Fibroblast of lung (primary cell): ENCODE measurements at regions not wholly inside any gene's neighbourhood (a gene's known extent, or its start where the extent isn't known, plus 50 kb on each side); places are given as distances from the start of the nearest gene placed in this dataset.

ENCODE experiments used
- DNase-seq, 2 donors: peaks; one replicate each; pipeline versions ENCODE4 v3.0.0 to v3.0.0-alpha.2; 2010; ENCODE audit warnings: low read depth in 2 of 2
- H2AFZ ChIP-seq: 2 replicates; pipeline ENCODE4 v1.5.1; 2012; ENCODE audit warnings: low read length, control low read depth, inconsistent platforms
- H3K27ac ChIP-seq: 2 replicates; pipeline ENCODE4 v1.5.1; 2011; ENCODE audit warnings: low read length, control low read depth; ENCODE audit not compliant: insufficient read depth
- H3K27me3 ChIP-seq: 2 replicates; pipeline ENCODE4 v1.5.1; 2011; ENCODE audit warnings: mild to moderate bottlenecking, low read length; ENCODE audit not compliant: control insufficient read depth, insufficient read depth
- H3K36me3 ChIP-seq: 2 replicates; pipeline ENCODE4 v1.5.1; 2011; ENCODE audit warnings: low read length; ENCODE audit not compliant: control insufficient read depth, insufficient read depth
- H3K4me1 ChIP-seq: 2 replicates; pipeline ENCODE4 v1.5.1; 2011; ENCODE audit warnings: low read length; ENCODE audit not compliant: control insufficient read depth, insufficient read depth; ENCODE audit errors: extremely low read depth
- H3K4me2 ChIP-seq: 2 replicates; pipeline ENCODE4 v1.5.1; 2011; ENCODE audit warnings: low read length, control low read depth; ENCODE audit not compliant: insufficient read depth; ENCODE audit errors: extremely low read depth
- H3K4me3 ChIP-seq, 4 experiments: fragments of 200-600 bp in 1 of 4; sonication (generic) in 1 of 4; replicated peaks in 1 of 4; 2 replicates each; pipeline ENCODE4 v1.5.1; 2011 to 2016; ENCODE audit warnings: low read length in 4 of 4, low read depth in 3 of 4, mild to moderate bottlenecking in 3 of 4, control low read depth in 2 of 4, inconsistent platforms in 1 of 4, mixed read lengths in 1 of 4; ENCODE audit not compliant: insufficient read depth in 1 of 4; ENCODE audit errors: control extremely low read depth in 1 of 4
- H3K79me2 ChIP-seq: 2 replicates; pipeline ENCODE4 v1.5.1; 2012; ENCODE audit warnings: mild to moderate bottlenecking, low read length, inconsistent platforms; ENCODE audit not compliant: control insufficient read depth, insufficient read depth
- H3K9ac ChIP-seq: 2 replicates; pipeline ENCODE4 v1.5.1; 2011; ENCODE audit warnings: mild to moderate bottlenecking, low read length, control low read depth; ENCODE audit not compliant: insufficient read depth
- H3K9me3 ChIP-seq: 2 replicates; pipeline ENCODE4 v1.5.1; 2012; ENCODE audit warnings: low read depth, low read length; ENCODE audit not compliant: control insufficient read depth, insufficient read depth
- H4K20me1 ChIP-seq: 2 replicates; pipeline ENCODE4 v1.5.1; 2011; ENCODE audit warnings: low read length; ENCODE audit not compliant: control insufficient read depth, insufficient read depth; ENCODE audit errors: extremely low read depth
- CTCF ChIP-seq, 2 donors: IDR thresholded peaks in 1 of 2; conservative IDR thresholded peaks in 1 of 2; 1 replicate in 1 of 2; 2 replicates in 1 of 2; pipeline ENCODE4 v1.5.1; 2011 to 2012; ENCODE audit warnings: low read length in 2 of 2, control low read depth in 1 of 2, inconsistent platforms in 1 of 2, low read depth in 1 of 2, mild to moderate bottlenecking in 1 of 2
- EZH2 ChIP-seq: IDR thresholded peaks from 2 replicates; pipeline ENCODE4 v1.5.1; 2012; ENCODE audit warnings: low read length, control low read depth, mild to moderate bottlenecking; ENCODE audit errors: missing control alignments

- TF ChIP-seq EZH2 (no peak), CTCF (conservative IDR thresholded peaks at IDR 0.05 in 1 of 2, IDR thresholded peaks at IDR 0.05 in 1 of 2; ENCODE audit: low read depth in 1 of 2, low read length in 2 of 2) (no peak)
- Histone ChIP-seq H3K9ac (peak overlapping the region; percentile 47), H3K36me3 (no peaks in the 10 kb centered on the region), H2AFZ (no peak overlapping the region), H3K27me3 (no peaks in the 10 kb centered on the region), H3K4me1 (peaks cover 28% of the 10 kb centered on the region), H3K4me3 (no peak overlapping the region), H3K27ac (peak overlapping the region; percentile 72), H4K20me1 (no peaks in the 10 kb centered on the region), H3K4me2 (no peak overlapping the region), H3K9me3 (no peaks in the 10 kb centered on the region), H3K79me2 (no peaks in the 10 kb centered on the region)
- DNase-seq = peak; percentile 89 to 95
Measured at GRCh38 chr11:130671801-130672700, 223.6 kb downstream of the ADAMTS15 start.

- peak overlapping the region; percentile 36 for H3K27ac ChIP-seq
- no peak overlapping the region for H3K4me3 ChIP-seq
- no peaks in the 10 kb centered on the region for H4K20me1 ChIP-seq
- TF ChIP-seq CTCF (conservative IDR thresholded peaks at IDR 0.05 in 1 of 2, IDR thresholded peaks at IDR 0.05 in 1 of 2; ENCODE audit: low read depth in 1 of 2, low read length in 2 of 2) = no peak
- no peak for TF ChIP-seq EZH2
- H3K36me3 ChIP-seq = no peaks in the 10 kb centered on the region
- H3K9ac ChIP-seq = peak overlapping the region; percentile 34
- no peaks in the 10 kb centered on the region for H3K27me3 ChIP-seq
- H3K79me2 ChIP-seq = no peaks in the 10 kb centered on the region
- DNase-seq = peak in 1 of 2 donors; percentile 64
- no peak overlapping the region for H2AFZ ChIP-seq
- H3K4me1 ChIP-seq = peaks cover 33% of the 10 kb centered on the region
- no peaks in the 10 kb centered on the region for H3K9me3 ChIP-seq
- no peak overlapping the region for H3K4me2 ChIP-seq
Measured at GRCh38 chr11:130672911-130673310, 224.5 kb downstream of the ADAMTS15 start.

GRCh38 chr11:130673698-130674097 lies 225.3 kb downstream of the ADAMTS15 start:
- Histone ChIP-seq H2AFZ (no peak overlapping the region), H3K9ac (no peak overlapping the region), H3K27me3 (no peaks in the 10 kb centered on the region), H4K20me1 (no peaks in the 10 kb centered on the region), H3K4me3 (no peak overlapping the region), H3K4me2 (no peak overlapping the region), H3K79me2 (no peaks in the 10 kb centered on the region), H3K4me1 (peaks cover 34% of the 10 kb centered on the region), H3K27ac (no peak overlapping the region), H3K36me3 (no peaks in the 10 kb centered on the region), H3K9me3 (no peaks in the 10 kb centered on the region)
- TF ChIP-seq CTCF (conservative IDR thresholded peaks at IDR 0.05 in 1 of 2, IDR thresholded peaks at IDR 0.05 in 1 of 2; ENCODE audit: low read depth in 1 of 2, low read length in 2 of 2) (no peak), EZH2 (no peak)
- peak in 1 of 2 donors; percentile 30 for DNase-seq
